Endodermal cell (in vitro differentiated cells): ENCODE measurements at regions not wholly inside any gene's neighbourhood (a gene's known extent, or its start where the extent isn't known, plus 50 kb on each side); places are given as distances from the start of the nearest gene placed in this dataset.

Experiments
- DNase-seq: peaks from one replicate; pipeline ENCODE4 v3.0.0-alpha.2; 2017
- H3K27ac ChIP-seq: 2 replicates; pipeline ENCODE4 v1.5.1; 2013; ENCODE audit warnings: mild to moderate bottlenecking, low read depth, low read length, moderate library complexity
- H3K27me3 ChIP-seq: 2 replicates; pipeline ENCODE4 v1.6.1; 2013; ENCODE audit warnings: mild to moderate bottlenecking, low read length, moderate library complexity; ENCODE audit not compliant: insufficient read depth, control insufficient read depth, poor library complexity, severe bottlenecking
- H3K36me3 ChIP-seq: 2 replicates; pipeline ENCODE4 v1.7.0; 2013; ENCODE audit warnings: mild to moderate bottlenecking, low read length, moderate library complexity; ENCODE audit not compliant: control insufficient read depth, insufficient read depth
- H3K4me1 ChIP-seq: one replicate; pipeline ENCODE4 v1.7.0; 2013; ENCODE audit warnings: low read length; ENCODE audit not compliant: control insufficient read depth, insufficient read depth
- H3K4me3 ChIP-seq: 2 replicates; pipeline ENCODE4 v1.5.1; 2013; ENCODE audit warnings: mild to moderate bottlenecking, low read length, moderate library complexity
- H3K9ac ChIP-seq: 2 replicates; pipeline ENCODE4 v1.6.1; 2013; ENCODE audit warnings: mild to moderate bottlenecking, low read length, moderate library complexity; ENCODE audit not compliant: poor library complexity, severe bottlenecking; ENCODE audit errors: extremely low read depth
- H3K9me3 ChIP-seq: 2 replicates; pipeline ENCODE4 v1.6.1; 2013; ENCODE audit warnings: mild to moderate bottlenecking, low read length, moderate library complexity; ENCODE audit not compliant: control insufficient read depth
- H3K27ac Mint-ChIP-seq: 2 replicates; pipeline ENCODE4 v1.8.0; 2020; ENCODE audit warnings: mixed read lengths
- H3K27me3 Mint-ChIP-seq: 2 replicates; pipeline ENCODE4 v1.8.0; 2021; ENCODE audit warnings: mild to moderate bottlenecking, mixed read lengths; ENCODE audit not compliant: insufficient read depth
- H3K36me3 Mint-ChIP-seq: 2 replicates; pipeline ENCODE4 v1.8.0; 2020; ENCODE audit warnings: low read depth, mixed read lengths
- H3K4me1 Mint-ChIP-seq: 2 replicates; pipeline ENCODE4 v1.8.0; 2020; ENCODE audit warnings: mixed read lengths
- H3K4me3 Mint-ChIP-seq: 2 replicates; pipeline ENCODE4 v1.8.0; 2020; ENCODE audit warnings: mild to moderate bottlenecking, moderate library complexity, mixed read lengths
- H3K9me3 Mint-ChIP-seq: 2 replicates; pipeline ENCODE4 v1.8.0; 2020; ENCODE audit warnings: mild to moderate bottlenecking, mixed read lengths
- CTCF ChIP-seq: fragments of 200-600 bp; sonication (generic); conservative IDR thresholded peaks from 2 replicates; pipeline ENCODE4 v1.5.0; 2021; ENCODE audit warnings: antibody characterized with exemption, mild to moderate bottlenecking
- WGBS, 2 experiments: methylation state at CpG; one replicate each; pipeline versions ENCODE4 v1.1.5 to v1.1.7; 2013; ENCODE audit warnings: missing lambda C conversion rate in 2 of 2, mixed read lengths in 1 of 2; ENCODE audit not compliant: insufficient coverage in 1 of 2, insufficient read length in 1 of 2; 5-methylcytosine and 5-hydroxymethylcytosine counted together

- H3K9ac ChIP-seq, result no peak overlapping the region
- no peaks in the 10 kb centered on the region for H3K9me3 ChIP-seq
- Mint-ChIP-seq H3K27ac (no peak overlapping the region), H3K9me3 (no peaks in the 10 kb centered on the region), H3K36me3 (no peaks in the 10 kb centered on the region), H3K4me1 (peaks cover 14% of the 10 kb centered on the region), H3K27me3 (no peaks in the 10 kb centered on the region), H3K4me3 (no peak overlapping the region)
- no peaks in the 10 kb centered on the region for H3K36me3 ChIP-seq
- no peak for DNase-seq
- no peak for TF ChIP-seq CTCF
- H3K27me3 ChIP-seq, result no peaks in the 10 kb centered on the region
- H3K4me3 ChIP-seq, result no peak overlapping the region
- no peaks in the 10 kb centered on the region for H3K4me1 ChIP-seq
- H3K27ac ChIP-seq, result no peak overlapping the region
- 86 to 90% methylated on average over 9 of the region's 9 CpGs for WGBS, 2 experiments
These were observed 388.9 kb upstream of the JARID2 start for GRCh38 chr6:14857001-14857400.

GRCh38 chr6:14857501-14857900, 388.4 kb upstream of the JARID2 start:
- Mint-ChIP-seq H3K27ac (no peak overlapping the region), H3K9me3 (no peaks in the 10 kb centered on the region), H3K4me1 (peaks cover 14% of the 10 kb centered on the region), H3K4me3 (no peak overlapping the region), H3K36me3 (no peaks in the 10 kb centered on the region), H3K27me3 (no peaks in the 10 kb centered on the region)
- H3K9ac ChIP-seq, result no peak overlapping the region
- no peak overlapping the region for H3K4me3 ChIP-seq
- no peaks in the 10 kb centered on the region for H3K9me3 ChIP-seq
- no peak for DNase-seq
- 92 to 93% methylated on average over 2 to 16 of the region's 16 CpGs for WGBS, 2 experiments
- no peaks in the 10 kb centered on the region for H3K27me3 ChIP-seq
- H3K4me1 ChIP-seq, result no peaks in the 10 kb centered on the region
- H3K27ac ChIP-seq, result no peak overlapping the region
- no peaks in the 10 kb centered on the region for H3K36me3 ChIP-seq
- TF ChIP-seq CTCF, result no peak

- Mint-ChIP-seq H3K36me3 (no peaks in the 10 kb centered on the region), H3K27ac (no peak overlapping the region), H3K4me3 (no peak overlapping the region), H3K4me1 (peaks cover 20% of the 10 kb centered on the region), H3K9me3 (no peaks in the 10 kb centered on the region), H3K27me3 (no peaks in the 10 kb centered on the region)
- DNase-seq, result no peak
- Histone ChIP-seq H3K27ac (no peak overlapping the region), H3K9me3 (no peaks in the 10 kb centered on the region), H3K36me3 (no peaks in the 10 kb centered on the region), H3K4me1 (no peaks in the 10 kb centered on the region), H3K4me3 (no peak overlapping the region), H3K27me3 (no peaks in the 10 kb centered on the region), H3K9ac (no peak overlapping the region)
- WGBS, 2 experiments, result 94 to 100% methylated on average over 4 of the region's 4 CpGs
- TF ChIP-seq CTCF, result no peak
These were observed 387.1 kb upstream of the JARID2 start for GRCh38 chr6:14858808-14859207.
